ENCODE measurements at regions not wholly inside any gene's neighbourhood (a gene's known extent, or its start where the extent isn't known, plus 50 kb on each side); places are given as distances from the start of the nearest gene placed in this dataset.

DNA sequence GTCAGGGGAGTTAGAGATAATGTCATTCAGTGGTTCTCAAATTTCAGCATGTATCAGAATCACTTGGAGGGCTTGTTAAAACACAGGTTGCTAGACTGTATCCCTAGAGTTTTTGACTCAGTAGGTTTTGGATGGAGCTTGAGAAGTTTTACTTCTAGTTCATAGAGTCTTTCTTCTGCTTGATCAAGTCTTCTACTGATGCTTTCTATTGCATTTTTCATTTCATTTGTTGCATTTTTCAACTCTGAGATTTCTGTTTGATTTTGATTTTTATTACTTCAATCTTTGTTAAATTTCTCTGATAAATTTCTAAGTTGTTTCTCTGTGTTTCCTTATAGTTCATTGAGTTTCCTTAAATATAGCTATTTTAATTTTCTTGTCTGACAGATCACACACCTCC is 361.4 kb downstream of the RAPGEF2 start:
- no peak overlapping the region for H3K56ac ChIP-seq (replicated peaks; ENCODE audit: insufficient read length, low read depth, low read length)
- no peaks in the 10 kb centered on the region for H4K20me1 ChIP-seq (replicated peaks in 1 of 2; ENCODE audit: control insufficient read depth in 1 of 2, insufficient read depth in 2 of 2, low read length in 2 of 2)
- no peak overlapping the region for H4K5ac ChIP-seq (ENCODE audit: insufficient read length, low read depth, low read length)
- H3K4me1 ChIP-seq (replicated peaks in 1 of 4; ENCODE audit: control insufficient read depth in 3 of 4, insufficient read depth in 4 of 4, low read length in 3 of 4), result no peaks in the 10 kb centered on the region
- no peak overlapping the region for H2AFZ ChIP-seq (ENCODE audit: low read length)
- no peak overlapping the region for H4K8ac ChIP-seq (ENCODE audit: extremely low read depth, insufficient read depth, low read length)
- no peak overlapping the region for H2AK5ac ChIP-seq (ENCODE audit: low read depth, low read length)
- no peak overlapping the region for H2BK15ac ChIP-seq (ENCODE audit: low read length)
- H3K18ac ChIP-seq (ENCODE audit: extremely low read depth, low read length), result no peak overlapping the region
- no peak overlapping the region for H3K4ac ChIP-seq (replicated peaks; ENCODE audit: insufficient read length, low read depth, low read length)
- no peak overlapping the region for H3K9ac ChIP-seq (replicated peaks in 1 of 4; ENCODE audit: extremely low read depth in 1 of 4, low read depth in 3 of 4, low read length in 3 of 4)
- no peaks in the 10 kb centered on the region for H3K27me3 ChIP-seq (replicated peaks in 1 of 4; ENCODE audit: control insufficient read depth in 3 of 4, extremely low read depth in 1 of 4, insufficient read depth in 3 of 4, low read length in 3 of 4)
- H3K79me2 ChIP-seq (ENCODE audit: control insufficient read depth in 1 of 2, insufficient read depth in 2 of 2, low read length in 2 of 2), result no peaks in the 10 kb centered on the region
- H3K23me2 ChIP-seq (ENCODE audit: low read depth, low read length), result no peaks in the 10 kb centered on the region
- FAIRE-seq, result no peak
- no peaks in the 10 kb centered on the region for H3K79me1 ChIP-seq (ENCODE audit: low read depth, low read length)
- no peak overlapping the region for H3K4me3 ChIP-seq (ENCODE audit: extremely low read depth in 1 of 4, insufficient read depth in 2 of 4, low read depth in 3 of 4, low read length in 4 of 4)
- POLR2A ChIA-PET (ENCODE audit: partially characterized antibody), result no interaction called here
- no peaks in the 10 kb centered on the region for H3K36me3 ChIP-seq (ENCODE audit: control insufficient read depth in 2 of 4, insufficient read depth in 4 of 4, low read length in 3 of 4)
- no peak overlapping the region for H3K4me2 ChIP-seq (ENCODE audit: insufficient read depth in 1 of 2, low read depth in 2 of 2, low read length in 2 of 2)
- CTCF ChIA-PET (ENCODE audit: partially characterized antibody), result interaction anchor here (0.6 to 2.8 kb wide), 12 partner anchors 9 to 1471 kb away, joined by 3 to 8 read pairs (median 4); no protein-coding TSS in a partner anchor
- H2BK5ac ChIP-seq (ENCODE audit: low read depth, low read length), result no peak overlapping the region
- no peak overlapping the region for H3K23ac ChIP-seq (ENCODE audit: insufficient read length)
- H4K91ac ChIP-seq (replicated peaks; ENCODE audit: insufficient read length, low read length), result no peak overlapping the region
- H3K14ac ChIP-seq (ENCODE audit: insufficient read length), result no peak overlapping the region
- H3K9me3 ChIP-seq (ENCODE audit: insufficient read depth in 2 of 2, low read depth in 1 of 2, low read length in 1 of 2), result no peaks in the 10 kb centered on the region
- no peak overlapping the region for H2BK20ac ChIP-seq (ENCODE audit: low read length)
- no peak overlapping the region for H2BK120ac ChIP-seq (replicated peaks; ENCODE audit: low read depth, low read length)
- TF ChIP-seq RBBP5 (IDR thresholded peaks at IDR 0.05; ENCODE audit: borderline replicate concordance, low read depth, low read length), result no peak
- no peak overlapping the region for H3K27ac ChIP-seq (ENCODE audit: low read depth, low read length)
- DNase-seq (ENCODE audit: low read depth in 1 of 2, low spot score in 2 of 2), result no peak
- no peak overlapping the region for H2BK12ac ChIP-seq (ENCODE audit: low read depth, low read length)

Measured in H1 (cell line).